IMR-90 (cell line): ENCODE measurements at regions not wholly inside any gene's neighbourhood (a gene's known extent, or its start where the extent isn't known, plus 50 kb on each side); places are given as distances from the start of the nearest gene placed in this dataset.

ENCODE experiments used
- ATAC-seq: fragments of 200-7000 bp; cut with Tn5 transposase; 2 replicates; pipeline ENCODE4 v1.9.1; 2020; ENCODE audit warnings: low read depth, mild to moderate bottlenecking, moderate library complexity
- BruUV-seq: library from RNA; stranded (reverse); fragments of 400-500 nt; replicated peaks from 2 replicates; lab custom pipeline; 2021; lab: Mats Ljungman, UMichigan
- CTCF ChIA-PET: fragments of 300-600 bp; formaldehyde crosslinking; extraction: SDS; loops from one replicate; lab custom pipeline; 2021; ENCODE audit warnings: antibody characterized with exemption; lab: Yijun Ruan, JAX
- POLR2A ChIA-PET: fragments of 300-600 bp; sonication (Branson Sonifier 250); formaldehyde crosslinking; loops from one replicate; lab custom pipeline; 2022; ENCODE audit warnings: antibody characterized with exemption; ENCODE audit not compliant: unreplicated experiment; lab: Charles Lee
- DNase-seq: peaks from one replicate; pipeline ENCODE4 v3.0.0; 2013
- H2AFZ ChIP-seq: replicated peaks from 2 replicates; pipeline ENCODE3; 2013; ENCODE audit warnings: low read length, mild to moderate bottlenecking; ENCODE audit not compliant: poor library complexity
- H2AK5ac ChIP-seq: 2 replicates; pipeline ENCODE4 v1.6.1; 2013; ENCODE audit warnings: low read depth, low read length, inconsistent platforms
- H2AK9ac ChIP-seq: replicated peaks from 2 replicates; pipeline ENCODE3; 2013; ENCODE audit warnings: mild to moderate bottlenecking, low read depth, low read length, moderate library complexity; ENCODE audit not compliant: poor library complexity
- H2BK120ac ChIP-seq: 2 replicates; pipeline ENCODE4 v1.6.1; 2013; ENCODE audit warnings: low read depth, low read length, inconsistent platforms
- H2BK15ac ChIP-seq: 3 replicates; pipeline ENCODE4 v1.6.1; 2013; ENCODE audit warnings: low read depth, low read length, inconsistent platforms
- H2BK20ac ChIP-seq: 2 replicates; pipeline ENCODE4 v1.6.1; 2013; ENCODE audit warnings: low read depth, mild to moderate bottlenecking, inconsistent platforms, low read length, moderate library complexity
- H2BK5ac ChIP-seq: 2 replicates; pipeline ENCODE4 v1.6.1; 2013; ENCODE audit warnings: mild to moderate bottlenecking, low read depth, low read length, inconsistent platforms; ENCODE audit not compliant: poor library complexity, severe bottlenecking
- H3K14ac ChIP-seq: replicated peaks from 2 replicates; pipeline ENCODE4 v1.6.1; 2013; ENCODE audit warnings: low read depth, low read length, inconsistent platforms
- H3K18ac ChIP-seq: 2 replicates; pipeline ENCODE4 v1.6.1; 2013; ENCODE audit warnings: low read depth, low read length, control low read depth
- H3K23ac ChIP-seq: 2 replicates; pipeline ENCODE4 v1.6.1; 2013; ENCODE audit warnings: low read depth, low read length, inconsistent platforms
- H3K27ac ChIP-seq: 2 replicates; pipeline ENCODE4 v1.5.1; 2013; ENCODE audit warnings: mild to moderate bottlenecking, control low read depth, low read length; ENCODE audit not compliant: insufficient read depth
- H3K27me3 ChIP-seq: 2 replicates; pipeline ENCODE4 v1.6.1; 2013; ENCODE audit warnings: low read length; ENCODE audit not compliant: control insufficient read depth, insufficient read depth
- H3K36me3 ChIP-seq: 2 replicates; pipeline ENCODE4 v1.6.1; 2013; ENCODE audit warnings: low read length, mixed read lengths; ENCODE audit not compliant: control insufficient read depth, insufficient read depth
- H3K4ac ChIP-seq: 2 replicates; pipeline ENCODE4 v1.6.1; 2013; ENCODE audit warnings: low read depth, low read length, inconsistent platforms
- H3K4me1 ChIP-seq: 2 replicates; pipeline ENCODE4 v1.6.1; 2013; ENCODE audit warnings: low read length, mixed read lengths; ENCODE audit not compliant: control insufficient read depth, insufficient read depth
- H3K4me2 ChIP-seq: 2 replicates; pipeline ENCODE4 v1.6.1; 2013; ENCODE audit warnings: low read depth, mild to moderate bottlenecking, control low read depth, low read length, moderate library complexity
- H3K4me3 ChIP-seq: 2 replicates; pipeline ENCODE4 v1.5.1; 2013; ENCODE audit warnings: low read depth, mild to moderate bottlenecking, control low read depth, low read length, moderate library complexity; ENCODE audit not compliant: insufficient read depth
- H3K56ac ChIP-seq: 2 replicates; pipeline ENCODE4 v1.6.1; 2013; ENCODE audit warnings: low read length, inconsistent platforms; ENCODE audit not compliant: insufficient read depth; ENCODE audit errors: extremely low read depth
- H3K79me1 ChIP-seq, 2 experiments: 2 replicates each; pipeline ENCODE4 v1.6.1; 2013; ENCODE audit warnings: low read length in 2 of 2, inconsistent platforms in 1 of 2, low read depth in 1 of 2
- H3K9ac ChIP-seq: 2 replicates; pipeline ENCODE4 v1.6.1; 2013; ENCODE audit warnings: low read depth, low read length, control low read depth
- H3K9me1 ChIP-seq: 2 replicates; pipeline ENCODE4 v1.6.1; 2013; ENCODE audit warnings: low read length, inconsistent platforms; ENCODE audit not compliant: insufficient read depth
- H3K9me3 ChIP-seq: 2 replicates; pipeline ENCODE4 v1.6.1; 2013; ENCODE audit warnings: low read length; ENCODE audit not compliant: control insufficient read depth, insufficient read depth
- H4K20me1 ChIP-seq: 2 replicates; pipeline ENCODE4 v1.6.1; 2013; ENCODE audit warnings: low read length, inconsistent platforms; ENCODE audit not compliant: insufficient read depth
- H4K5ac ChIP-seq: 2 replicates; pipeline ENCODE4 v1.6.1; 2013; ENCODE audit warnings: mild to moderate bottlenecking, low read depth, low read length, control low read depth
- H4K8ac ChIP-seq, 2 experiments: 2 replicates each; pipeline ENCODE4 v1.6.1; 2013; ENCODE audit warnings: low read depth in 2 of 2, low read length in 2 of 2, control low read depth in 1 of 2, inconsistent platforms in 1 of 2
- H4K91ac ChIP-seq: 2 replicates; pipeline ENCODE4 v1.6.1; 2013; ENCODE audit warnings: low read depth, low read length, inconsistent platforms; ENCODE audit not compliant: insufficient read depth
- CEBPB ChIP-seq: IDR thresholded peaks from 2 replicates; pipeline ENCODE4 v1.6.1; 2012; ENCODE audit warnings: low read depth, low read length, improper control_type of control experiment
- POLR2A ChIP-seq: IDR thresholded peaks from 2 replicates; pipeline ENCODE4 v1.6.1; 2012; ENCODE audit warnings: mild to moderate bottlenecking, low read depth, low read length
- RCOR1 ChIP-seq: IDR thresholded peaks from 2 replicates; pipeline ENCODE4 v1.6.1; 2012; ENCODE audit warnings: mild to moderate bottlenecking, low read length, improper control_type of control experiment; ENCODE audit not compliant: insufficient replicate concordance
- RFX5 ChIP-seq: IDR thresholded peaks from 2 replicates; pipeline ENCODE4 v1.8.0; 2012; ENCODE audit warnings: low read depth, mild to moderate bottlenecking, low read length, moderate library complexity
- WGBS, 2 experiments: methylation state at CpG; one replicate each; pipeline versions ENCODE4 v1.1.5 to v1.1.7; 2013; ENCODE audit warnings: missing lambda C conversion rate in 2 of 2; ENCODE audit not compliant: insufficient read length in 1 of 2; ENCODE audit errors: extremely low coverage in 2 of 2; 5-methylcytosine and 5-hydroxymethylcytosine counted together
- dilution Hi-C: fragments of 300-500 bp; cut with HindIII; formaldehyde crosslinking; loops from one replicate; pipeline ENCODE4 v1.14.3; 2018; ENCODE audit warnings: low sequenced_read_pairs; ENCODE audit not compliant: unreplicated experiment
- in situ Hi-C: fragments of 300-500 bp; cut with MboI; formaldehyde crosslinking; loops from 3 replicates; pipeline ENCODE4 v1.14.3; 2019; ENCODE audit warnings: low sequenced_read_pairs, inconsistent platforms, mixed read lengths
- intact Hi-C: fragments of 100-400 bp; cut with micrococcal nuclease; formaldehyde crosslinking; loops from 2 replicates; pipeline ENCODE4 v1.10.0; 2022
- TF ChIP-seq, protein P1 (sequence below): fragments of 150-350 bp; IDR thresholded peaks from 2 replicates; pipeline ENCODE4 v1.6.1; 2017; ENCODE audit warnings: mild to moderate bottlenecking, antibody characterized with exemption, low read length, low read depth

DNA sequence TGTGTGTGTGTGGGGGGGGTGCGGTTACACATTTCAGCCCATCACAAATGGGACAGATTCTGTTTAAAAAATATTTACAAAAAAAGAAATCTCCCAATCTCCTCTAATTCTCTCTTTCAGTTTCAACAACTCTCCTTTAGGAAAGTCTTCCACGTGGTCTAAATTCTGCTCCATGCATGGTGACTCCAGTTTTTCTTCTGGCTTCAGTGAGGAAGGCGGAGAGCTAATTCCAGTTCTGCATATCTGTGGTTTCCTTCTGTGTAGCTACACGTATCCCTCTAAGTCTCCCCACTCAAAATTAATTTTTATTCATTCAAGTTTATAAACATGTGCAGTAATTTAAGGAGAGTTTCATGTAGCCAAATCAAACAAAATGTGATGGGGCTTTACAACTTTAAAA is 111.6 kb downstream of the SLC4A3 start:
- H4K5ac ChIP-seq: no peak overlapping the region
- ChIA-PET POLR2A (no interaction called here), CTCF (no interaction called here)
- ATAC-seq (no peak), DNase-seq (peak; percentile 26)
- H3K18ac ChIP-seq: no peak overlapping the region
- H3K27me3 ChIP-seq: peaks cover 10% of the 10 kb centered on the region
- no peak overlapping the region for H3K9ac ChIP-seq
- no peak overlapping the region for H3K56ac ChIP-seq
- no peak overlapping the region for H3K4ac ChIP-seq
- no peak overlapping the region for H4K8ac ChIP-seq
- H3K14ac ChIP-seq: no peak overlapping the region
- dilution Hi-C loops: no loop called here
- H4K20me1 ChIP-seq: no peaks in the 10 kb centered on the region
- H2AK9ac ChIP-seq: no peak overlapping the region
- no CpG with 5 or more reads among the region's 4 CpGs for WGBS, 2 experiments
- BruUV-seq: no TSS peak
- no peak for TF ChIP-seq RCOR1
- TF ChIP-seq CEBPB: no peak
- TF ChIP-seq, protein P1, sequence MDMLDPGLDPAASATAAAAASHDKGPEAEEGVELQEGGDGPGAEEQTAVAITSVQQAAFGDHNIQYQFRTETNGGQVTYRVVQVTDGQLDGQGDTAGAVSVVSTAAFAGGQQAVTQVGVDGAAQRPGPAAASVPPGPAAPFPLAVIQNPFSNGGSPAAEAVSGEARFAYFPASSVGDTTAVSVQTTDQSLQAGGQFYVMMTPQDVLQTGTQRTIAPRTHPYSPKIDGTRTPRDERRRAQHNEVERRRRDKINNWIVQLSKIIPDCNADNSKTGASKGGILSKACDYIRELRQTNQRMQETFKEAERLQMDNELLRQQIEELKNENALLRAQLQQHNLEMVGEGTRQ: no peak
- no peak for TF ChIP-seq RFX5
- TF ChIP-seq POLR2A: no peak
- H3K36me3 ChIP-seq: no peaks in the 10 kb centered on the region
- no peak overlapping the region for H2BK5ac ChIP-seq
- no peaks in the 10 kb centered on the region; the same call in 1 of the 2 replicates for H3K9me1 ChIP-seq
- H2AK5ac ChIP-seq: no peak overlapping the region
- H3K79me1 ChIP-seq: no peaks in the 10 kb centered on the region
- no peak overlapping the region for H2BK120ac ChIP-seq
- no peaks in the 10 kb centered on the region for H3K9me3 ChIP-seq
- H3K4me1 ChIP-seq: no peaks in the 10 kb centered on the region
- H2AFZ ChIP-seq: no peak overlapping the region
- H3K4me2 ChIP-seq: no peak overlapping the region
- in situ Hi-C loops: no loop called here
- no peak overlapping the region for H3K27ac ChIP-seq
- H3K4me3 ChIP-seq: no peak overlapping the region
- no peak overlapping the region for H3K23ac ChIP-seq
- no peak overlapping the region for H4K91ac ChIP-seq
- no peak overlapping the region for H2BK15ac ChIP-seq
- intact Hi-C loops: loop anchor here (5.0 to 10.0 kb wide), 6 partner anchors 258 to 1366 kb away; no protein-coding TSS in a partner anchor
- no peak overlapping the region for H2BK20ac ChIP-seq
